ENCODE measurements at regions not wholly inside any gene's neighbourhood (a gene's known extent, or its start where the extent isn't known, plus 50 kb on each side); places are given as distances from the start of the nearest gene placed in this dataset.
A peak's percentile ranks its signal among the peaks of the same experiment; 100 is the strongest.

DNA sequence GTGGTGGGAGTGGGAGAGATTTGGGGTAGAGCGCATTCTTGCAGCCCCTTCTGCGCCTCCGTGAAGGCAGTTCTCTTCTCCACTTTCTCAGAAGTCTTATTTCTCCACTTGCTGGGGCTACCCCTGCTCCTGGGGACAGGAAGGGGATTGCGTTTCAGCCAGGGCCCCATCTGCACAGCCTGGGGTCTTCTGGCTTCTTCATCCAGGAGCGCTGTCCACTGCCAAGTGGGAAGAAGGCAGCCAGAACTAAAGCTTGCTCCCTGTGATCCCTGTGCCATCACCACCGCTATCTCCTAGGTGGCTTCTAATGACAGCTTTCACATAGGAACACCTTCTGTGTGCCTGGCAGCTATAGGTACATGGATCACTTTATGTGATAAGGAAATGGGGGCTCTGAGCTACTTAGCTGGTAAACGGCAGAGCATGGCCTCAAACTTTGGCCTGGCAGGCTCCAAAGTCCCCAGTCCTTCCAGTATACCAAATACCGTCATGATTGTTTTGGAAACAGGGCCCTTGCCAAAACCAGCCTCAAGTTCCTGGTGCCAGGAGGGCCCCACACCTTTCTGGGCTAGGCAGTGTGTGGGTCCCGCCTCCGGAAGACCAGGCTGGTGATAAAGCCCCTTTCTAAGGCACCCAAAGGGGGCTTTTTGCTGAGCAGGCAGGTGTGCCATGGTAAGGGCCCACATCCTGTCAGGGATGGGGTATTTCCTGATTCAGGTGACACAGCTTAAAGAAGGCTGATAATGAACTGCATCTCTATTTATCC is 60.4 kb upstream of the PAX6 start:
- Histone ChIP-seq H3K4me2 (ENCODE audit: low read length) (no peak overlapping the region), H3K9me3 (ENCODE audit: control insufficient read depth, low read length) (no peaks in the 10 kb centered on the region), H3K4me1 (no peaks in the 10 kb centered on the region), H3K27ac (no peak overlapping the region), H3K27me3 (ENCODE audit: control insufficient read depth, insufficient read depth, low read length) (no peaks in the 10 kb centered on the region), H3K4me3 (ENCODE audit: low read depth, low read length) (no peak overlapping the region), H2AFZ (no peak overlapping the region), H3K79me2 (no peaks in the 10 kb centered on the region), H3K9ac (no peak overlapping the region), H3K36me3 (ENCODE audit: control insufficient read depth, insufficient read depth, low read length) (no peaks in the 10 kb centered on the region)
- TF ChIP-seq, protein P1, sequence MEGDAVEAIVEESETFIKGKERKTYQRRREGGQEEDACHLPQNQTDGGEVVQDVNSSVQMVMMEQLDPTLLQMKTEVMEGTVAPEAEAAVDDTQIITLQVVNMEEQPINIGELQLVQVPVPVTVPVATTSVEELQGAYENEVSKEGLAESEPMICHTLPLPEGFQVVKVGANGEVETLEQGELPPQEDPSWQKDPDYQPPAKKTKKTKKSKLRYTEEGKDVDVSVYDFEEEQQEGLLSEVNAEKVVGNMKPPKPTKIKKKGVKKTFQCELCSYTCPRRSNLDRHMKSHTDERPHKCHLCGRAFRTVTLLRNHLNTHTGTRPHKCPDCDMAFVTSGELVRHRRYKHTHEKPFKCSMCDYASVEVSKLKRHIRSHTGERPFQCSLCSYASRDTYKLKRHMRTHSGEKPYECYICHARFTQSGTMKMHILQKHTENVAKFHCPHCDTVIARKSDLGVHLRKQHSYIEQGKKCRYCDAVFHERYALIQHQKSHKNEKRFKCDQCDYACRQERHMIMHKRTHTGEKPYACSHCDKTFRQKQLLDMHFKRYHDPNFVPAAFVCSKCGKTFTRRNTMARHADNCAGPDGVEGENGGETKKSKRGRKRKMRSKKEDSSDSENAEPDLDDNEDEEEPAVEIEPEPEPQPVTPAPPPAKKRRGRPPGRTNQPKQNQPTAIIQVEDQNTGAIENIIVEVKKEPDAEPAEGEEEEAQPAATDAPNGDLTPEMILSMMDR (IDR thresholded peaks at IDR 0.05) = no peak

DNA sequence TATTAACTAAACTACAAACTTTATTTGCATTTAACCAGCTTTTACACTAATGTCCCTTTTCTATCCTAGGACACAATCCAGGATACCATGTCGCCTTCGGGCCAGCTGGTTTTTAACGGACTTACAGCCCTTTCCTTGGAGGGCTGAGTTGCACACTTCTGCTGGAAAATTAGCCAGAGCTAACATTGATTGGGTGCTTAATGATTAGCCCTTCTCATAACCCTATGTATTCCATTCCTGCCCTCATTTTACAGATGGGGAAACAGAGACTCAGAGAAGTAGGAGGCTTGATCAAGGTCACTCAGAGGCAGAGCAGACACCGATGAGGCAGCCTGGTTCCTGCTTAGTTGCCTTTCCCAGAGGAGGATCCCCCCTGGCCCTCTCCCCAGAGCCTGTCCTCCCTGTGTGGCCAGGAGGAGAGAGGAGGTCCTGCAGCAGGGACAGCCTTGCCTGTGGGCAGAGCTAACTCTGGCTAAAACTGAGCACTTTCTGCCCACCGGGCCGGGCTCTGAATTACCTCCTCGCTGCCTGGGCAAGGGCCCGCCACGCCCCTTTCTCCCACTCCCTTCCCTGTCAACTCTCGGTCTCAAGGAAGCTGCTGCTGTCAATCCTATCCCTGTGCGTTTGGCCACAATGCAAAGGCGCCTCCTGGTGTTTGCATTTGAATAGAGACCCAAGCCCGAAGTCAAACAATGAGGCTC is 59.6 kb upstream of the PAX6 start:
- Histone ChIP-seq H3K36me3 (ENCODE audit: control insufficient read depth, insufficient read depth, low read length) (no peaks in the 10 kb centered on the region), H3K4me3 (ENCODE audit: low read depth, low read length) (no peak overlapping the region), H3K4me1 (no peaks in the 10 kb centered on the region), H3K4me2 (ENCODE audit: low read length) (no peak overlapping the region), H3K9ac (no peak overlapping the region), H3K79me2 (no peaks in the 10 kb centered on the region), H3K27ac (no peak overlapping the region), H3K9me3 (ENCODE audit: control insufficient read depth, low read length) (no peaks in the 10 kb centered on the region), H2AFZ (no peak overlapping the region), H3K27me3 (ENCODE audit: control insufficient read depth, insufficient read depth, low read length) (no peaks in the 10 kb centered on the region)
- TF ChIP-seq, protein P1 (IDR thresholded peaks at IDR 0.05) = peak; percentile 26

DNA sequence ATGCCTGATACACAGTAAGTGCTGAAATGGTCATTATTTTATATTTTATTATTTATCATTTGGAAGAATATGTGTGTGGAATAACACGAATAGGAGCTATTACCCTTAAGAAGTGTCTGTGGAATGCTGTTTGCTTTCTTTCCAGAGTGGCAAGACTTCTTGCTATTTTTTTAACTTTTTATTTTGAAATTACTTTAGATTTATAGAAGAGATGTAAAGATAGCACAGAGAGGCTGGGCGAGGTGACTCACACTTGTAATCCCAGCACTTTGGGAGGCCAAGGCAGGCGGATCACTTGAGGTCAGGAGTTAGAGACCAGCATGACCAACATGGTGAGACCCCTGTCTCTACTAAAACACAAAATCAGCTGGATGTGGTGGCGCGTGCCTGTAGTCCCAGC is 58.9 kb upstream of the PAX6 start:
- Histone ChIP-seq H3K4me3 (ENCODE audit: low read depth, low read length) (no peak overlapping the region), H3K27ac (no peak overlapping the region), H3K79me2 (no peaks in the 10 kb centered on the region), H3K36me3 (ENCODE audit: control insufficient read depth, insufficient read depth, low read length) (no peaks in the 10 kb centered on the region), H3K4me1 (no peaks in the 10 kb centered on the region), H3K4me2 (ENCODE audit: low read length) (no peak overlapping the region), H2AFZ (no peak overlapping the region), H3K9me3 (ENCODE audit: control insufficient read depth, low read length) (no peaks in the 10 kb centered on the region), H3K27me3 (ENCODE audit: control insufficient read depth, insufficient read depth, low read length) (no peaks in the 10 kb centered on the region), H3K9ac (no peak overlapping the region)
- TF ChIP-seq, protein P1 (IDR thresholded peaks at IDR 0.05) = no peak

DNA sequence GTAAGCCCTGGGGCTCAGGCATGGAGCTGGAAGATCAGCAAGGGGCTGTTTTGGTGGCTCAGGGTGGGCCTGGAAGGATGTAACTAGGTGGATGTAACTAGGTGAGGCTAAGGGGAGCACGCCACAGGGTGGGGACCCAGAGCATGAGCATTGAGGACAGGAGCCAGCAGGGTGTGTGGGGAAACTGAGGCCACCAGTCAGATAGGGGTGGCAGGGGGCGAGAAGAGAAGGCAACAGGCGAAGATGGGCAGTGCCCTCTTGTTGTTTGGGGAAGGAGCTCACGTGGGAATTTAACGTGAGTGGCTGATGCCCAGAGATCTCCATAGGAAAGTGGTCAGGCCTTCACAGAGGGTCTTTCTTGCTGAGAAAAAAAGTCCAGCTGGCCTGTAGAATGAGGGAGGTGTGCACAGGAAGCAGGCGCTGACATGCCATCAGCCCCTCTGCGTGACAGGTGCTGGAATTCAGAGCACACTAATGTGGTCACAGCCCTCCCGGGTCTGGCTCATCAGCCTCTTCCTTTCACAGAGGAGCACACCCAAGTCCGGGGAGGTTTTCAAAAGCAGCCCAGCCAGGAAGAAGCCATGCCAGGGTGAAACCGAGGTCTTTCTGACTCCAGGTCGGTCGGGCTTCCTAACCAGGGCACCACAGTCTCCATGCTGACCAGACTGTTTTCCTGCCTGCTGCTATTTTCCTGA is 54.6 kb upstream of the PAX6 start:
- Histone ChIP-seq H3K4me1 (no peaks in the 10 kb centered on the region), H3K9me3 (ENCODE audit: control insufficient read depth, low read length) (no peaks in the 10 kb centered on the region), H3K27ac (no peak overlapping the region), H3K79me2 (no peaks in the 10 kb centered on the region), H3K4me3 (ENCODE audit: low read depth, low read length) (no peak overlapping the region), H3K9ac (no peak overlapping the region), H2AFZ (no peak overlapping the region), H3K27me3 (ENCODE audit: control insufficient read depth, insufficient read depth, low read length) (no peaks in the 10 kb centered on the region), H3K36me3 (ENCODE audit: control insufficient read depth, insufficient read depth, low read length) (no peaks in the 10 kb centered on the region), H3K4me2 (ENCODE audit: low read length) (no peak overlapping the region)
- TF ChIP-seq, protein P1 (IDR thresholded peaks at IDR 0.05) = no peak

Data from parathyroid adenoma (tissue), 2 donors.